Esophagus (tissue), 2 donors: ENCODE measurements at regions not wholly inside any gene's neighbourhood (a gene's known extent, or its start where the extent isn't known, plus 50 kb on each side); places are given as distances from the start of the nearest gene placed in this dataset.

Experiments
- H3K27ac ChIP-seq, 2 donors: one replicate each; pipeline ENCODE4 v1.5.1; 2013; ENCODE audit warnings: low read depth in 2 of 2, mild to moderate bottlenecking in 2 of 2, inconsistent platforms in 1 of 2, low read length in 1 of 2, moderate library complexity in 1 of 2
- H3K27me3 ChIP-seq, 2 donors: one replicate each; pipeline ENCODE4 v1.6.1; 2013; ENCODE audit warnings: low read length in 2 of 2, control low read depth in 1 of 2, mild to moderate bottlenecking in 1 of 2; ENCODE audit not compliant: insufficient read depth in 2 of 2, control insufficient read depth in 1 of 2
- H3K36me3 ChIP-seq, 2 donors: one replicate each; pipeline ENCODE4 v1.6.1; 2013; ENCODE audit warnings: low read length in 1 of 2; ENCODE audit not compliant: control insufficient read depth in 2 of 2, insufficient read depth in 2 of 2
- H3K4me1 ChIP-seq, 2 donors: one replicate each; pipeline ENCODE4 v1.6.1; 2013; ENCODE audit warnings: low read length in 1 of 2; ENCODE audit not compliant: control insufficient read depth in 2 of 2, insufficient read depth in 2 of 2
- H3K4me3 ChIP-seq, 2 donors: one replicate each; pipeline ENCODE4 v1.5.1; 2013; ENCODE audit warnings: low read length in 2 of 2, mild to moderate bottlenecking in 2 of 2, low read depth in 1 of 2, moderate library complexity in 1 of 2
- H3K9me3 ChIP-seq, 2 donors: one replicate each; pipeline ENCODE4 v1.6.1; 2013; ENCODE audit warnings: mild to moderate bottlenecking in 2 of 2, low read depth in 1 of 2, low read length in 1 of 2, moderate library complexity in 1 of 2; ENCODE audit not compliant: control insufficient read depth in 2 of 2, insufficient read depth in 1 of 2
- WGBS, 2 donors: extraction: QIAGEN DNeasy Blood & Tissue Kit; methylation state at CpG; one replicate each; pipeline ENCODE4 v1.1.7; 2013; 5-methylcytosine and 5-hydroxymethylcytosine counted together
- donor health status: healthy with polysubstance abuse.
- donor health status: Bipolar disorder and iron deficiency.

- Histone ChIP-seq H3K36me3 (no peaks in the 10 kb centered on the region), H3K27ac (no peak overlapping the region), H3K4me3 (no peak overlapping the region), H3K27me3 (peaks cover 0 to 2% of the 10 kb centered on the region in 2 donors), H3K4me1 (peaks cover 0 to 9% of the 10 kb centered on the region in 2 donors), H3K9me3 (no peaks in the 10 kb centered on the region)
- WGBS, 2 donors, result 82 to 87% methylated on average over 5 of the region's 5 CpGs
Observed at GRCh38 chr20:52843425-52843824, 128.7 kb upstream of the TSHZ2 start.

- Histone ChIP-seq H3K36me3 (no peaks in the 10 kb centered on the region), H3K27me3 (peaks cover 0 to 2% of the 10 kb centered on the region in 2 donors), H3K4me3 (no peak overlapping the region), H3K4me1 (peaks cover 0 to 4% of the 10 kb centered on the region in 2 donors), H3K9me3 (no peaks in the 10 kb centered on the region), H3K27ac (no peak overlapping the region)
- 77 to 84% methylated on average over 3 of the region's 3 CpGs for WGBS, 2 donors
Observed at GRCh38 chr20:52841003-52841402, 131.2 kb upstream of the TSHZ2 start.

- 88 to 93% methylated on average over 4 of the region's 4 CpGs for WGBS, 2 donors
- Histone ChIP-seq H3K27ac (no peak overlapping the region), H3K4me1 (peaks cover 0 to 4% of the 10 kb centered on the region in 2 donors), H3K4me3 (no peak overlapping the region), H3K9me3 (no peaks in the 10 kb centered on the region), H3K36me3 (no peaks in the 10 kb centered on the region), H3K27me3 (peaks cover 0 to 2% of the 10 kb centered on the region in 2 donors)
Observed at GRCh38 chr20:52840041-52840440, 132.1 kb upstream of the TSHZ2 start.

GRCh38 chr20:52838510-52839241 is 133.5 kb upstream of the TSHZ2 start:
- Histone ChIP-seq H3K27me3 (peaks cover 0 to 2% of the 10 kb centered on the region in 2 donors), H3K36me3 (no peaks in the 10 kb centered on the region), H3K4me3 (no peak overlapping the region), H3K4me1 (peaks cover 0 to 4% of the 10 kb centered on the region in 2 donors), H3K9me3 (no peaks in the 10 kb centered on the region), H3K27ac (no peak overlapping the region)
- WGBS, 2 donors, result 52 to 60% methylated on average over 2 of the region's 2 CpGs

GRCh38 chr20:52837378-52837777 is 134.8 kb upstream of the TSHZ2 start:
- no peaks in the 10 kb centered on the region for H3K36me3 ChIP-seq
- 62 to 64% methylated on average over 4 of the region's 4 CpGs for WGBS, 2 donors
- no peaks in the 10 kb centered on the region for H3K9me3 ChIP-seq
- no peak overlapping the region for H3K27ac ChIP-seq
- peaks cover 0 to 2% of the 10 kb centered on the region in 2 donors for H3K27me3 ChIP-seq
- no peaks in the 10 kb centered on the region for H3K4me1 ChIP-seq
- H3K4me3 ChIP-seq, result no peak overlapping the region

GRCh38 chr20:52833901-52834300 is 138.3 kb upstream of the TSHZ2 start:
- no peak overlapping the region for H3K4me3 ChIP-seq
- H3K27ac ChIP-seq, result no peak overlapping the region
- no peaks in the 10 kb centered on the region for H3K4me1 ChIP-seq
- H3K36me3 ChIP-seq, result no peaks in the 10 kb centered on the region
- no peaks in the 10 kb centered on the region for H3K27me3 ChIP-seq
- no peaks in the 10 kb centered on the region for H3K9me3 ChIP-seq
- WGBS, 2 donors, result 68 to 77% methylated on average over 2 of the region's 2 CpGs

- Histone ChIP-seq H3K36me3 (no peaks in the 10 kb centered on the region), H3K27me3 (no peaks in the 10 kb centered on the region), H3K4me1 (no peaks in the 10 kb centered on the region), H3K27ac (no peak overlapping the region), H3K9me3 (no peaks in the 10 kb centered on the region), H3K4me3 (no peak overlapping the region)
- WGBS, 2 donors, result 91 to 96% methylated on average over 4 of the region's 4 CpGs
Observed at GRCh38 chr20:52832151-52832774, 139.9 kb upstream of the TSHZ2 start.

GRCh38 chr20:52830598-52830997 is 141.6 kb upstream of the TSHZ2 start:
- H3K36me3 ChIP-seq, result no peaks in the 10 kb centered on the region
- 93 to 94% methylated on average over 4 of the region's 4 CpGs for WGBS, 2 donors
- H3K27ac ChIP-seq, result no peak overlapping the region
- no peaks in the 10 kb centered on the region for H3K4me1 ChIP-seq
- no peak overlapping the region for H3K4me3 ChIP-seq
- H3K9me3 ChIP-seq, result no peaks in the 10 kb centered on the region
- no peaks in the 10 kb centered on the region for H3K27me3 ChIP-seq

- Histone ChIP-seq H3K27ac (no peak overlapping the region), H3K4me3 (no peak overlapping the region), H3K36me3 (no peaks in the 10 kb centered on the region), H3K27me3 (no peaks in the 10 kb centered on the region), H3K4me1 (no peaks in the 10 kb centered on the region), H3K9me3 (no peaks in the 10 kb centered on the region)
Observed at GRCh38 chr20:52829111-52829510, 143.0 kb upstream of the TSHZ2 start.

GRCh38 chr20:52828199-52828598 is 144.0 kb upstream of the TSHZ2 start:
- WGBS, 2 donors, result 73 to 84% methylated on average over 1 of the region's 1 CpG
- H3K27ac ChIP-seq, result no peak overlapping the region
- H3K27me3 ChIP-seq, result no peaks in the 10 kb centered on the region
- H3K4me3 ChIP-seq, result no peak overlapping the region
- no peaks in the 10 kb centered on the region for H3K36me3 ChIP-seq
- no peaks in the 10 kb centered on the region for H3K9me3 ChIP-seq
- H3K4me1 ChIP-seq, result no peaks in the 10 kb centered on the region
